HG02623 (cell line): ENCODE measurements at regions not wholly inside any gene's neighbourhood (a gene's known extent, or its start where the extent isn't known, plus 50 kb on each side); places are given as distances from the start of the nearest gene placed in this dataset.

ENCODE experiments used
- ATAC-seq: cut with Tn5 transposase; IDR thresholded peaks from one replicate; pipeline ENCODE4 v1.9.1; 2021; ENCODE audit warnings: moderate library complexity; ENCODE audit not compliant: unreplicated experiment

DNA sequence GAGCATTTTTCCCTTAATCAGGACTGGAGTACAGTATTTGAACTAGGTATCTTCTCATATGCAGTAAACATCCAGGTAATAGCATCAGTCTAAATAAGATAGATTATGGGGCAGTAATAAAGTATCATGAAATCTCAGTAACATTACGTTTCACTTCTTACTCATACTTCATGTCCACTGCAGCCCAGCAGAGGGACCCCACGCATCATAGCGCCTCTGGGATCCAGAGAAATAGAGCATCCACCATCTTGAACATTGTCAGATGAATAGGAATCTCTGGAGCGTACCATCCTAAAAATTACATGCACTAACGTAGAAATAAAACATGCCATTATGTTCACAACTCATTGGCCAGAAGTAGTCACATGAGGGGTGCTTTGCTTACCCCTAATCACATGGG, 499.0 kb downstream of the CPS1 start:
- ATAC-seq = no peak

DNA sequence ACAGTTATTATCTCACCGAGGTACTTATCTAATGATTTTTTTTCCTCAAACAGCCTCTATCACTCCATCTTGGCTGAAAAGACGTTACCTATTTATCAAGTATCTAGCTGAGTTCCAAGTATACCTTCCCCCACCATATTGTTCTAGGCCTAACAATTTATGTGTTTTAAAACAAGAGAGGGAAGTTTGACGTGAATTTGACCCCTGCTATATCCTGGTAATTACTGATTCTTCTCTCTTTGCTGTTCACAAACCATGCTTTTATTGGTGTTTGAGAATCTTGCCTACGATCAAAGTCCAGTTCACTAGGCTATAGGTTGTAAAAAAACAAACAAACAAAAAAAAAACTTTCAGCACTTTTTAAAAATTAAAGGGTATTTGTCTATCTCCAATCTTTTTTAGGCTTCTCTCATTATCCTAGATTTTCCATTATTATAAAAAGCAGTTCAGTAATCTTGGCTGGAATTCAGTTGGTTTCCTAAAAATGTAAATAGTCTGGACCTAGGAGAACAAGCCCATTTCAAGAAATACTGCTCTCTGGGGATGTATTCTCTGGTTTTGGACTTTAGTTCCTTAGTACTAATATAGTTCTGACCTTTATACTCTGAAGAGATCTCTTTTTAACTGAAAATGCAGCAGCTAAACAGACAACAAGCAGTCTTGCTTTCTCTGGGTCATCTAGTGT, 505.4 kb downstream of the CPS1 start:
- ATAC-seq = no peak

DNA sequence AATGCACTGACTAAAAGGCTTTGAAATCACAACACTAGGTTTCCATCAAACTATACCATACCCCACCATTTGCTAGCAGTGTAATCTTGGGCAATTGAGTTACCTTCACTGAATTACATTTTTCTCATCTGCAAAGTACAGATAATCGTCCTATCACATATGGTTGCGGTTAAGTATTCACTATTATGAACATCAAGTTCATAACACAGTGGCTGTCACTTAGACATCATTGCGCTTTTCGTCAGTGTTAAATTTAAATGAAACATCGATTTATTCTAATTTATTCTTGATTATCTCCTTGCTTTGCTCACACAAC, 505.9 kb downstream of the CPS1 start:
- ATAC-seq = no peak

GRCh38 chr2:211067029-211067428, 510.6 kb downstream of the CPS1 start:
- no peak for ATAC-seq

GRCh38 chr2:211068108-211068780, 511.8 kb downstream of the CPS1 start:
- ATAC-seq = no peak

DNA sequence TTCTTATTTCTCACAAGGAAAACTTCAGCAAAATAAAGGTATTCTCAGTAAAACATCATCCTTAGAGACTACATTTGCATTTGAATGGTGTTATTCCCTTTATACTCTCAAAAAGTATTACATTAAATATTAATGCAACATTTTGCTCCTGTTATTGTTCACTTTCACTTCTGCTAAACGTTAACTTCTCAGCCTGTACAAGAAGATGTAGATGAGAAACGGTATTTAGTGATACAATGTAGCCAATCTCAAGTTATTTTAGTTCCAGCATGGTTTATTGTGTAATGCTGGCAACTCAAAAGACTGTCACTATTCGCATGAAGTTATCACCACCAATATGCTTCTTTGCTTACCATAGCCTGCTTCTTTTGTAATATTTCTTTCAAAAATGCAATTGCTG, 514.1 kb downstream of the CPS1 start:
- no peak for ATAC-seq

DNA sequence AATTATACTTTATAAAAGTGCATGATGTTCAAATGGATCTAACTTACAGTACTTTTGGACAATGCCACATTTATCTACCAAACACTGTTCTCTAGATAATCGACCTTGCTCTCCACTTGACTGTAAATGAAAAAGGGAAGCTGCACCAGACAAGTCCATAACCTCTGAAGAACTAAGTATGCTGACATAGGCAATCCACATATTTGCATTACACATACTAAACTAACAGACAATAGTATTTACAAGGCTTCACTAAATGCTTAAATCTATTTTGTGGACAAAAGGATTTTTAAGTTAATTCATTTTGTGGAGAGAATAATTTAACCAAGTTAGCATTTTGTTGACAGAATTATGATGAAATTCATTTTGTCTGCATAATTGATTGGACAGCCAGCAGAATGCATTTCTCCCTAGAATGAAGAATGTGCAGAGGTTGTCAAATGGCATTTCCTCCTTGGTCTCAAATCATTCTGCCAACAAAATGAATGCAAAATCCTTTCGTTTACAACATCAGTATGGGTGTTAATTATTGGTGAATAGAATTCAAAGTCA, 520.9 kb downstream of the CPS1 start:
- no peak for ATAC-seq

DNA sequence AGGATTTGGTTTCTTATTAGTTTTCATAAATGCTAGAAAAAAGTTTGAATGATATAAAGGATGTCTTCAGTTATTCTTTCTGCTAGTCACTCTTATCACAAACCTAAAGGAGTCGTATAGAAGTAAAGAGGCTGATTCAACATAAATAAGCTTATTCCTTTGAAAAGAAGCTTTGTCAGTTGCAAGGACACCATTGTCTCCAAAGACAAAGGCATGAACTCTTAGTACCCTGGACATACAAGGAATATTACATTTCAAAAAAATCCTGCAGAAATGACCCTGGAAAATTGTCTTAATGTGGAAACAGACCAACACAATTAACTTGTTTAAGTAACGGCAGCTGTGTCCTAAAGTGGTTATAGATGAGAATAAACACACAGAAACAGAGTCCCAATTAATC, 528.0 kb downstream of the CPS1 start:
- ATAC-seq = no peak

DNA sequence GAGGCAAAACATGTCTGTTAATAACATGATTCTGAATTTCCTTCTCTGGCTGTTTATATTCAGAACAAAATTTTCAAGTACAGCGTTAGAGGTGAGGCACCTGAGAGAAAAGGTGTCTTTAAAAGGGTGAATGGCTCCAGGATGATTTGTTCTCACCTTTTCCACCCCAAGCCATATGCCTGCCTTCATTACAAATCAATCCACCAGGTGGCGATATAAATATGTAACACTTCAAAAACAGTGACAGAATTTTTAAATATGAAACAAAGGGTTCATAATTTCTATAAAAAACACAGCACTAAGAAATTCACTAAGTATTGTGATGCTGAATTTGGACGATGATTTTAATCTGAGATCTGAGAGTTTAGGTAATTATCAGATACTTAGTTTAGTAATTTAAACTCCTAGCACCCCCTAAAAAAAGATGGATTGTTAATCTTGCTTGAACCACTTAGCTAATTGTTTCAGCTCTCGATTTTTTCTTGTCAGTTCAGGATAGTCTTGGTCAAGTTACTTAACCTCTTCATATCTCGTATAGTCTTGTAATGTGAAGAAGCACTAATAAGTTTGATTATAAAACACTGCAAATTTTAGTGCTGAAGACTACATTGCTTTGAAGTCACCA, 528.8 kb downstream of the CPS1 start:
- peak; percentile 70 for ATAC-seq

DNA sequence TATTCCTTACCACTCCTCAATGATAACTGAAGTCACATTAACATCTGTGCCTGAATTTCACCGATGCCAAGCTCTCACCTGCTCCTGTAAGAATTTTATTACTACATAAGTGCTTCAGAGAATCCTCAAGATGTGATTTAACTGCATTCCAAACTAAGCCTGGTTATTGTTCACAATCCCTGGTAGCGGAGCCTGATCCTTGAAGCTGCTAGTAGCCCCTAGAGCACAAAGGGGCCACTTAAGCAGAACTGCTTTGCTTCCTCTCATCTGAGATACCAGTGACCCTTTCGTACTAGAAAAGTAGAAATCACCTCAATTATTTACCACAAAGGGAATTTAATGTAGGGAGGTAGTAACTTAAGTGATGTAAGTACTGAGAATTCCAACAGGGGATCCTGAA, 529.6 kb downstream of the CPS1 start:
- ATAC-seq = no peak

DNA sequence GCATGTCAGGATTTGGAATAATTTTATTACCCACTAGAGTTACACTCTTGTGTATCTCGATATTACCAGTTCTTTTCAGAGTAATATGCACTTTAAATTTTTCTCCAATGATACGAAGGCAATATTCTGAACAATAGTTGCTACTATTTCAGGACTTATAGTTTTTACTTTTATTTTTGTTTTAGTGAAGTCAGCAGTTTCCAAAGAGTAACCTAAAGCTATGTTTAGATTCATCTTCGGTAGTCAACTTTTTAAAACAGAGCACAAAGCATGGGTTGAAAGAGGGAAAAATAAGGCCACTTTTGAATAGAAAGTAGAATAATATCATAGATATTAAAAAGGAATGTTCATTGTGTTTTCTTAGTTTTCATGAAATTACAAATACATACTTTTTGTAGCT, 532.7 kb downstream of the CPS1 start:
- ATAC-seq = no peak

DNA sequence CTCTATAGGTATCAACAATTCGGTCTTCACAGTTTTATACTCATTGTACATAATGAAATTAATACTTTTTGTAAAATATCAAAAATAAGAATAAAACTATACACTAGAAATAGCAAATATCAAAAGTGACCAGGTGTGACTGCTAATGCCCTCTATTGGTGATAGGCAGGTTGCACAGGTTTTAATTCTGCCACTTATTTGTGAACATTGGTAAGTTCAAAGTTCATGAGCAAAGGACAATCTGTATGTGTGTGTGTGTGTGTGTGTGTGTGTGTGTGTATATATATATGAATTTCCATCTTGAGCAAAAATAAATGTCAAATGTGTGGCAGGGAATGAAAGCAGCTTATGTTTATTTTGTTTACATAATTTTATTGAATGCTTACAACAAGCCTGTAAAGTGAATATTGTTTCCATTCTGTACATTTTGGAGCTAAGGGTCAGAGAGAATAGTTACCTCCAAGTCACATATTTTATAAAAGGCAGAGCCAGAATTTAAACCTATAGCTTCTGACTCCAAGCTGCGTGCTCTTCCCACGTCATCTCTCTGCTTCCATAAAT, 537.4 kb downstream of the CPS1 start:
- peak; percentile 56 for ATAC-seq

GRCh38 chr2:211103989-211104388, 547.6 kb downstream of the CPS1 start:
- ATAC-seq = no peak

DNA sequence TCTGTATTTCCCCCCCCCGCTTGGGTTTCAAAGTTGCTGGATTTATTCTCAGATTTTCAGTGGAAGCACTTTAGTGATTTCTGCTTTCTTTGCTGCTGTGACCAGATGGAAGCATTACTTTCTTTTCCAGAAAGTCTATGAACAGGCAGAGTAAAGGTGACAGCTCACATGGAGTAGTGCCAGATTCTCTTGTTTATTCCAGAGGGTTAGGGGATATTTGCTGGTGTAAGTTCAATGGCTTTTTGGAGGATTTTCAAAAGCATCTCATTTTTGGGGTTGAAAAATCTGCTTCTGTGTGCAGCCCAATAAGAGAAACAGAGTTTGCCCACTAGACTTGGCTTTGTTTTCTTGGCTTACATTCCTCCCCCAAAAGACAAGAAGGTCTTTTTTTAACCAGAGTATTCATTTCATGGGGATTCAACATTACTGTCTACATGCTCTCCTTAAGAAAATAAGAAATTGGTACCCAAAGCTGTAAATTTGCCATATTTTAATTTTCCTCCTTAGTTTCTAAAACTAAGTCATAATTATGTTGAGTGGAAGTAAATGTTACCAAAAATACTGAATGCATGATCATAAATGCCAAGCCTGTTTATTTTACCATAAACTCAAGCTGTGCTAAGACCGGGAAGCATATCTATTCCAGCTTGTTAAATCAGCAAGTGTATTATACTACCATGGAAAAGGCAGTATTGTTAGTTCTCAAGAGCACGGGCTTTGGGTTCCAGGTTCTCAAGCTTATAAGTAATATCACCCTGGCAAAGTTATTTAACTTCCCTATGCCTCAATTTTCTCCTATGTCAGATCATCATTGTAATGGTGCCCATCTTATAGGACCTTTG, 557.2 kb downstream of the CPS1 start:
- ATAC-seq = no peak

DNA sequence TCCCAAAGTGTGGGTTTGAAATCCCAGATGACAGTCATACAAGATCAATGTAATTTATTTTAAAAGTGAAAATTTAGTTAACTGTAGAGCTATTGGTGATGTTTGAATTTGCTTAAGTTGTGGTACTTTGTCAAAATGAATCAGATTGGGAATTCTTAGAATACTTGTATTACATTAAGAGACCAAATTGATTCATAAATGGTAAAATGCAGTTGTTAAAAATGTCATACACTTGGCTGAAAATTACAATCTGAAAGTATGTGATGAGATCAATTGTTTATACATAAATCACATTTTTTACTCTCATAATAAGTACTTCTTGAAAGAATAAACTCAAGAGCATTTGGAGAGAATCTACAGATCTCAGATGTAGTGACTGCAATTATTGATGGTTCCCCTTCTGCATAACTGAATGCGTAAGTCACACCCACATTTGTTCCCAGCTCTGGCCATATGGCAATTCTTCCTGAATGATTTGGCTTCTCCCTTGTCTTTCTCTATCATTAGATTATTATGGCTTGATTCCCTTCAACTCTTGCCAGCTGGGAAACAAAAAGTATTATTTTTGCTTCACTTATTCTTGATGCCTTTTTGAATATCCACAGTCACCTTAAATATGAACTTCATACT, 558.5 kb downstream of the CPS1 start:
- no peak for ATAC-seq

DNA sequence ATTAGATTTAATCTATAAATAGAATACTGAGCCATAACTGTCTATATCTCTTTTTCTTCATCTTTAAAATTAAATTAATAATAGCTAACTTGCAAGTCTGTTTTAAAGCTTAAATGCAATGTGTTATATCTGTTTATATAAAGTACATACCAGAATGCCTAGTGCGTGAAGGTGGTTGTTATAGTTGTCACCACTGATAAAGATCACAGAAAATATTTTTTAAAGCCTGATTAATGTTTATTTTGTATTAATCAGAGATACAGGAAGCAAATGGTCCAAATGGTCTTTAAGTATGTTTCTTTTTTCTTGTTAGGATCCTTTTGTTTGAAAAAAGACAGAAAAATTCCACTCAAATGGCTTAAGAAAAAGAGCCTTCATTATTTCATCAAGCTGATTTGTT, 560.6 kb downstream of the CPS1 start:
- ATAC-seq = no peak

DNA sequence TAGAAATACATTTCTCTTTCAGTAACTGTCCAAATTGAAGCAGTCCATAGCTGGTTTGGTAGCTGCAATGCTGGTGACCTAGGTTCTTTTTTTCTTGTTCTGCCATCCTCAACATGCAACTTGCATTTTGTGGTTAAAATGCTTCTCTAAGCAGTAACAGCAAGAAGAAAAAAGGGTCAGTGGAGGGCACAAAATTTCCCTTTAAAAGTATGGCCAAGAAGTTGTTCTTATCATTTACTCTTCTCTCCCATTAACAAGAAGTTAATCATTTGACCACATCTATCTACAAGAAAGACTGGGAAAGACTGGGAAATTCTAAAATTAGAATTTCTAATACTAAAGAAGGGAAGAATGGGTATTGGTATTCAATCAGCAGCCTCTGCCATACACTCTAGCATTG, 569.9 kb downstream of the CPS1 start:
- ATAC-seq = no peak

DNA sequence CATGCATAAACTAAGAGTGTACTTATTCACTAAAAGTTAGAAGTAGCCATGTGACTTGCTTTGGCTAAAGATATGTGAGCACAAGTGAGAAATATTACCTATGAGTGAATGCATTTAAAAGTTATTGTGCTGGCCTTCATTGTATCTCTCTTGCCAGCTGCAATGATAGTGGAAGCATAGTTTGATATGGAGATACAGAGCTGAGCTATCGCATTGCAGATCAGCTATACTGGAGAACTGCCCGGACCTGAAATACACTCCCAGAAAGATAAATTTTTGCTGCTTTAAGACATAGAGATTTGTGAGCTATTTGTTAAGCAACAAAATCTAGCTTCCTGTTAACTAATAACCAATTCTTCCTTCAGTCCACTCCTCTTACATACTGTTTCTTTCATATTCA, 571.1 kb downstream of the CPS1 start:
- ATAC-seq = no peak

GRCh38 chr2:211128287-211128686, 571.9 kb downstream of the CPS1 start:
- ATAC-seq = no peak

GRCh38 chr2:211129798-211130197, 573.4 kb downstream of the CPS1 start:
- ATAC-seq = no peak

GRCh38 chr2:211132046-211132445, 575.6 kb downstream of the CPS1 start:
- ATAC-seq = no peak
